Peyer's patch (tissue), 4 donors: ENCODE measurements at regions not wholly inside any gene's neighbourhood (a gene's known extent, or its start where the extent isn't known, plus 50 kb on each side); places are given as distances from the start of the nearest gene placed in this dataset.

ENCODE experiments used
- POLR2A ChIP-seq, 2 donors: fragments of 450-650 bp; IDR thresholded peaks; one replicate each; pipeline ENCODE4 v1.5.1; 2017; ENCODE audit warnings: antibody characterized with exemption in 2 of 2, mild to moderate bottlenecking in 2 of 2, moderate library complexity in 2 of 2
- TF ChIP-seq, protein P1 (sequence below), 6 experiments: fragments of 450-650 bp in 4 of 6; fragments of 200-600 bp in 2 of 6; sonication (generic) in 1 of 6; IDR thresholded peaks; one replicate each; pipeline ENCODE4 v1.5.1; 2017 to 2019; ENCODE audit warnings: antibody characterized with exemption in 6 of 6, mild to moderate bottlenecking in 3 of 6, moderate library complexity in 1 of 6

DNA sequence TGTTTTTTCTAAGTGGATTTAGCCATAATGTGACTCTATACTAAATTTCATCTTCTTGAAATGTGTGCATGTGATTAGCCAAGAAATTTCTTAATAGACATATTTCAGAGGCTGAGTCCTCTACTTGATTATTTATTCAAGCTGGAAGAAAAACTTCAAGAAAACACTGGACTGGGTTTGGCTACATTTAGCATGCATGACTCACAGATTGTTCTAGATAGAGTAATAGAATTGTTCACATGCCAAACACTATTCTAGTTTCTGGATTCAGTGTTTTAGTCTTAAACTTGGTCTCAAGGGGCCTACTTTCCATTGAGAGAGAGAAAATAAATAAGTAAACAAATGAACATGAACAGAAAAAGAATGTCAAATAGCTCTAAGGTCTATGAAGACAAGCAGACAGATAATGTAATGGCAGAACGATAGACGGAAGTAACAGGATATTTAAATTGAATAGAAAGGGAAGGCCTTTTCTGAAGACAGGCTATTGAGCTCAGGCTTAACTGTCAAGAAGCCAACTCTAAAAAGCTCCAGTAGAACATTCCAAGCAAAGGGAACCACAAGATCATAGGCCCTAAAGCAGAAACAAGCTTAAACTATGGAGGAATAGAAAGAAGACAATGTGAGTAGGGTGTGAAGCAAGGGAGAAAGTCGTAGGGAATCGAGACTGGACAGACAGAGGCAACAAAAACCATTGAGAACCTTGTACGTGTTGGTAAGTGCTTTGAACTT lies 104.6 kb downstream of the TMEM144 start:
- TF ChIP-seq, protein P1, sequence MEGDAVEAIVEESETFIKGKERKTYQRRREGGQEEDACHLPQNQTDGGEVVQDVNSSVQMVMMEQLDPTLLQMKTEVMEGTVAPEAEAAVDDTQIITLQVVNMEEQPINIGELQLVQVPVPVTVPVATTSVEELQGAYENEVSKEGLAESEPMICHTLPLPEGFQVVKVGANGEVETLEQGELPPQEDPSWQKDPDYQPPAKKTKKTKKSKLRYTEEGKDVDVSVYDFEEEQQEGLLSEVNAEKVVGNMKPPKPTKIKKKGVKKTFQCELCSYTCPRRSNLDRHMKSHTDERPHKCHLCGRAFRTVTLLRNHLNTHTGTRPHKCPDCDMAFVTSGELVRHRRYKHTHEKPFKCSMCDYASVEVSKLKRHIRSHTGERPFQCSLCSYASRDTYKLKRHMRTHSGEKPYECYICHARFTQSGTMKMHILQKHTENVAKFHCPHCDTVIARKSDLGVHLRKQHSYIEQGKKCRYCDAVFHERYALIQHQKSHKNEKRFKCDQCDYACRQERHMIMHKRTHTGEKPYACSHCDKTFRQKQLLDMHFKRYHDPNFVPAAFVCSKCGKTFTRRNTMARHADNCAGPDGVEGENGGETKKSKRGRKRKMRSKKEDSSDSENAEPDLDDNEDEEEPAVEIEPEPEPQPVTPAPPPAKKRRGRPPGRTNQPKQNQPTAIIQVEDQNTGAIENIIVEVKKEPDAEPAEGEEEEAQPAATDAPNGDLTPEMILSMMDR (IDR thresholded peaks at IDR 0.05) = no peak
- no peak for TF ChIP-seq POLR2A (IDR thresholded peaks at IDR 0.05)
